GM13977 (cell line): ENCODE measurements at regions not wholly inside any gene's neighbourhood (a gene's known extent, or its start where the extent isn't known, plus 50 kb on each side); places are given as distances from the start of the nearest gene placed in this dataset.
"Not testable (repeated sequence)": the region's sequence is repeated elsewhere in the genome, so short reads cannot be mapped to it uniquely, and the experiment has no call there.

Experiments used
- DNase-seq: peaks from one replicate; pipeline ENCODE4 v3.0.0; 2012; ENCODE audit warnings: low spot score
- in situ Hi-C: fragments of 300-500 bp; cut with MboI; formaldehyde crosslinking; loops from one replicate; pipeline ENCODE4 v1.12.0; 2022; ENCODE audit warnings: low sequenced_read_pairs, low pct_unique_long_range_greater_than_20kb, mixed read lengths, inconsistent platforms; ENCODE audit not compliant: unreplicated experiment
- TF ChIP-seq, protein P1 (sequence below): IDR thresholded peaks from 2 replicates; pipeline ENCODE4 v1.5.1; 2012; ENCODE audit warnings: mild to moderate bottlenecking, control low read depth; ENCODE audit not compliant: insufficient read depth; ENCODE audit errors: extremely low read depth, missing control alignments

DNA sequence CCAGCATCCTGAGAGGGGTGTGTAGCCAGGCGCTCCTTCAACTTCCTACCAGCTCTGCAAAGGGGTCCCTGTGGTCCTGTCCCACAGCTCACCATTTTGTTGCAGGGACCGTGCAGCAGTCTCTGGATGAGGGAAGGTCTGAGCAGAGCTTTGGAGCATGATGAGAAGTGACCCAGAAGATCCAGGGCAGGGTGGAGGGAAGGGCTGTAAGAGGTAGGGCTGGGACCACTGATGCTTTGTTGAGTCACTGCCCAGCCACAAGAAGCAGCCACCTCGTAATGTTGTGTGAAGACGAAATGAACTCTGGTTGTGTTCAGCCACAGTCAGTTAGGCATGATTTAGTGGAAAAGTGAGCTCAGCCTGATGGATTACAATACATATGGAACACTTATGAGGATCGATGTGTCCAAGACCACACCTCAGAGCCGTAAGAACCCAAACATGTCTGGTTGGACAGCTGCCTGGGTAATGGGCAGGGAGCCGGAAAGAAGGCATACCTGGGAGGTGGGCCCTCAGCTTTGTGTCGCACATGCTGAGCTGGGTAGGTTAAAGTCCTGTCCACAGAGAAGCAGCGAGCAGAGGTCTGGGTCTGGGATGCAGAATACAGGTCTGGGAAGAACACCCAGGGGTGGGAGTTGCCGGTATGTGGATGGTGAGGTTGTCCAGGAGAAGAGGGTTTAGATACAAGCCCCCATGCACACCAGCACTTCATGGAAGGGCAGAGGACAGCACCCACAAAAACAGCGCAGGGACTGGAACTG is 250.1 kb downstream of the GADD45G start:
- in situ Hi-C loops, result no loop called here
- DNase-seq, result no peak
- TF ChIP-seq, protein P1, sequence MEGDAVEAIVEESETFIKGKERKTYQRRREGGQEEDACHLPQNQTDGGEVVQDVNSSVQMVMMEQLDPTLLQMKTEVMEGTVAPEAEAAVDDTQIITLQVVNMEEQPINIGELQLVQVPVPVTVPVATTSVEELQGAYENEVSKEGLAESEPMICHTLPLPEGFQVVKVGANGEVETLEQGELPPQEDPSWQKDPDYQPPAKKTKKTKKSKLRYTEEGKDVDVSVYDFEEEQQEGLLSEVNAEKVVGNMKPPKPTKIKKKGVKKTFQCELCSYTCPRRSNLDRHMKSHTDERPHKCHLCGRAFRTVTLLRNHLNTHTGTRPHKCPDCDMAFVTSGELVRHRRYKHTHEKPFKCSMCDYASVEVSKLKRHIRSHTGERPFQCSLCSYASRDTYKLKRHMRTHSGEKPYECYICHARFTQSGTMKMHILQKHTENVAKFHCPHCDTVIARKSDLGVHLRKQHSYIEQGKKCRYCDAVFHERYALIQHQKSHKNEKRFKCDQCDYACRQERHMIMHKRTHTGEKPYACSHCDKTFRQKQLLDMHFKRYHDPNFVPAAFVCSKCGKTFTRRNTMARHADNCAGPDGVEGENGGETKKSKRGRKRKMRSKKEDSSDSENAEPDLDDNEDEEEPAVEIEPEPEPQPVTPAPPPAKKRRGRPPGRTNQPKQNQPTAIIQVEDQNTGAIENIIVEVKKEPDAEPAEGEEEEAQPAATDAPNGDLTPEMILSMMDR, result no peak

DNA sequence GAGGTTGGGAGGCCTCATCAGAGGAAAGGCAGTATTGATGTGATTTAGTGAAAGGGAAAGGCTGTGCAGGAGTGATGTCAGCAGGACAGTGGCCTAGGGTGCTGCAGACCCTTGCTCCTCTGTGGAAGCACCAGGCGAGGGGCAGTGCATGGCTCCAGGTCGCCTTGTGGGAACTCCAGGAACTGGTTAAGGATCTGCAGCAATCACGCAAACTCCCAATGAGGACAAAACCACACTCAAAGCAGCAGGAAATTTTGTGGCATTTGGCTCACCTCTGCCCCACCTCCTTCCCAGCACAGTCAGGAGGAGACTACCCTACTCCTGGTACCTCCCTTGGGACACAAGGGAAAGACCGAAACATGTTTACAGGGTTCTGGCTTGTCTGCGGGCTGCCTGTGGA is 251.5 kb downstream of the GADD45G start:
- in situ Hi-C loops, DNase-seq: not testable (repeated sequence)

DNA sequence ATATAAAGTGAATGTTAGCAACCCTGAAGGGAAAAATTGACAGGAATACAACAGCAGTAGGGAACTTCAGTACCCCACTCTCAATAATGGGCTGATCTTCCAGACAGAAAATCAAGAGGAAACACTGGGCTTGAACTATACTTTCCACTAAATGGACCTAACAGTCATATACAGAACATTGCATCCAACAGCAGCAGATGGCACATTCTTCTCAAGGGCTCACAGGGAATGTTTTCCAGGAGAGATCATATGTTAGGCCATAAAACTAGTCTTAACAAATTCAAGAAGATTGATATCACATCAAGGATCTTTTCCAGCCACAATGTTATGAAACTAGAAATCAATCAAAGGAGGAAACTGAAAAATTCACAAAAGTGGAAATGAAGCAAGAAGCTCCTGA is 252.1 kb downstream of the GADD45G start:
- in situ Hi-C loops, DNase-seq: not testable (repeated sequence)

DNA sequence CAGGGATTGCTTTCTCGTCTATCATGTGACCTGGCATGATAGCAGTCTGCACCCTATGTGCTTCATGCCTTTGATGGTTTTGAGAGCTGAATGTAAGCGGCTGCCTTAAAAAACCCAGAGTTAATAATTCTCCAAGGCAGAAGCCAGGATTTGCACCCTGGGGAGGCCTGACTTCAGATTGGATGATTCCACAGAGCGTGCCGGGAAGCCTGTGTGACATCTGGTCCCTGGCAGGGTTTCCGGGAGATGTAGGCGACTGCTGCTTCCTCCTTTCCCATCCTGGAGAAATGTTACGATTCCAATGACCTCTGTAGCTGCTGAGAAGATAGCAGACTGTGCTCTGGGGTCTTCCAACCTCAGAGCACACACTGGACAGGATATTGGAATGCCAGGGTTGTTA is 255.0 kb downstream of the GADD45G start:
- DNase-seq, in situ Hi-C loops: not testable (repeated sequence)

DNA sequence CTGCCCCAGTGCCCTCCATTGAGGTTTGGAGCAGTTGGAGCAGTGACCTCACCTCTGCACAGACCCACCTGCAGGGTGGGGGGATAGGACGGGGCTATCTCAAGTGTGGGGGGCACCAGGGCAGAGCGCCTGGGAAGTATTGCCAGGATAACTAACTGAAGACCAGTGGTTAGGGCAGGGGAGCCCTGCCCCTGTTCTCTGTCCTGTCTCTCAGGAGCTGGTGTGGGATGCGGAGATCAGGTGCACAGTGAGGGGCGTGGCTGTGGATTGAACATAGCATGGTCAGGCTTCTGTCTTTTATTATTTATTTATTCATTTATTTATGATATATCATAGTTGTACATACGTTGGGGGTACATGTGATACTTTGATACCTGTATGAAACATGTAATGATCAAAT is 256.6 kb downstream of the GADD45G start:
- DNase-seq, in situ Hi-C loops: not testable (repeated sequence)

DNA sequence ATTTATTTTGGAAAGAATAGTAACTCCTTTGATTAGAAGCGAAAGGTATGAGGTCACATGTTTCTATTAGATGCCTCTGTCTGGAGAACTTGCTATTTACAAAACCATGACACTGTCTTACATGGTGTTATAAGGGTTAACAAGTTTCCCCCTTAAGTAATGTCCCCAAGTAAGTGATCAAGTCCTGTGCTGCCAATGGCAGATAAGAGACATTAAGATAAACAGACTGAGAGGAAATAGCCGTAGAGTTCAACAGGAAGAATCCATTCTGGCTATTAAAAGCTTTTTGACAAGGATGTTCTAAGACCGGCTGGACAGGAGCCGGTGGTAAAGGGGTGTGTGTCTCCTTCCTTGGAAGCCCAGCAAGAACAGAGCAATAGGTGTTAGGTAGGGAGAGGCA is 257.5 kb downstream of the GADD45G start:
- DNase-seq, result no peak
- in situ Hi-C loops, result no loop called here
- TF ChIP-seq, protein P1, result no peak

DNA sequence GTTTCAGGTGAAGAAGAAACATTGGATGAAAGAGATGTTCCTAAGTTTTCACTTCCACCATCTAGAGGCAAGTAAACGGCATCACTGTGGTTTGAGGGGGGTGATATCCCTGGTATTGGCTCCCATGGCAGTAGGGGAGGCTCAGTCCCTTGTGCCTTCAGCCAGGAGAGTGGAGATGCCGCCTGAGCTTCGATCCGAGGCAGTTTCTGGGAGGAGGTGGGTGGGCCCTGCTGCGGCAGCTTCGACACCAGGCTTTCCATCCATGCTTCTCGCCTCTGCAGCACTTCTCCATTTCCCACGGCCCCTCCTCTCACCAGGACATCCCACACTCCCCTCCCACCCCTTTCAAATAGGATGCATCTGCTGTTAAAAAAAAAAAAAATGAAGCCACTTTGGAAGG is 258.3 kb downstream of the GADD45G start:
- TF ChIP-seq, protein P1, result no peak
- in situ Hi-C loops, result no loop called here
- no peak for DNase-seq

DNA sequence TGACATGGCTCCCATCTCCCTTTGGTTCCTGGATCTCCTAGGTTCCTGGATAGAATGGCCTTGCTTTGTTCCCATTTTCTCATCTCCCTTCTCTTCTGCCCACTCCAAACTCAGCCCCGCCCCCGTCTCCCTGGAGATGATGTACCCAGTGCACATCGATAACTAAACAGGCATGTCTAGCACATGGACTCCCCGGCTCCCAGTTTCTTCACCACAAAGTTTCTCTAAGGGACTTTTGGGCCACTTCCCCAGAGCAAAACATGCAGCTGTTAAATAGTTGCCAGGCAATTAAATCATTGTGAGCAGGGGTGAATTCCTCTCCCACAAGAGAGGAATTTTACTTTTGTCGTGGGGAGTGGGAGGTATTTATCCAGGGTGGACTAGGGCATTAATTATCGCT is 259.0 kb downstream of the GADD45G start:
- in situ Hi-C loops, result no loop called here
- DNase-seq, result no peak
- TF ChIP-seq, protein P1, result no peak

DNA sequence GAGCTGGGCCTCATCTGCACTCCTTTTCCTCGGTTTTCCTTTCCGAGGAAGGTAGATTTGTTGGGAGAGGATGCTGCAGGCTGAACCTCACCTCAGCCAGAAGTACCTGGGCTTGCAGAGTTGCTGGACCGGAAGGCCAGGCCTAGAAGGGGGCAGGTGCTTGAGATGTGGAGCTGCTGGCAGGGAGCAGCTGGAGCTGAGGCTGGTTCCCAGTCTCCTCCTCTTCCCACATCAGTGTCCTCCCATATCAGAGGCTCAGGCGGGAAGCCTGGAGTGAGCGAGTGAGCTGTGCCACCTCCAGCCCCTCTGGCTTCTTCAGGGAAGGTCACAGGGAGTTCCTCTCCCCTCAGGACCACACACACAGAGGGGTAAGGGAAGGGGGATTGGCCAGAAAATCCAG is 259.4 kb downstream of the GADD45G start:
- in situ Hi-C loops, result no loop called here
- no peak for DNase-seq
- TF ChIP-seq, protein P1, result no peak
